ENCODE measurements at regions not wholly inside any gene's neighbourhood (a gene's known extent, or its start where the extent isn't known, plus 50 kb on each side); places are given as distances from the start of the nearest gene placed in this dataset.

GRCh38 chr3:18687286-18687685, 262.1 kb upstream of the SATB1 start:
- TF ChIP-seq, protein P1, sequence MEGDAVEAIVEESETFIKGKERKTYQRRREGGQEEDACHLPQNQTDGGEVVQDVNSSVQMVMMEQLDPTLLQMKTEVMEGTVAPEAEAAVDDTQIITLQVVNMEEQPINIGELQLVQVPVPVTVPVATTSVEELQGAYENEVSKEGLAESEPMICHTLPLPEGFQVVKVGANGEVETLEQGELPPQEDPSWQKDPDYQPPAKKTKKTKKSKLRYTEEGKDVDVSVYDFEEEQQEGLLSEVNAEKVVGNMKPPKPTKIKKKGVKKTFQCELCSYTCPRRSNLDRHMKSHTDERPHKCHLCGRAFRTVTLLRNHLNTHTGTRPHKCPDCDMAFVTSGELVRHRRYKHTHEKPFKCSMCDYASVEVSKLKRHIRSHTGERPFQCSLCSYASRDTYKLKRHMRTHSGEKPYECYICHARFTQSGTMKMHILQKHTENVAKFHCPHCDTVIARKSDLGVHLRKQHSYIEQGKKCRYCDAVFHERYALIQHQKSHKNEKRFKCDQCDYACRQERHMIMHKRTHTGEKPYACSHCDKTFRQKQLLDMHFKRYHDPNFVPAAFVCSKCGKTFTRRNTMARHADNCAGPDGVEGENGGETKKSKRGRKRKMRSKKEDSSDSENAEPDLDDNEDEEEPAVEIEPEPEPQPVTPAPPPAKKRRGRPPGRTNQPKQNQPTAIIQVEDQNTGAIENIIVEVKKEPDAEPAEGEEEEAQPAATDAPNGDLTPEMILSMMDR (IDR thresholded peaks at IDR 0.05) = no peak
- TF ChIP-seq POLR2A (IDR thresholded peaks at IDR 0.05) = no peak

Data from esophagus squamous epithelium (tissue), 4 donors.